CD4-positive, alpha-beta T cell treated with Interleukin-6 for 4 hours (primary cell): ENCODE measurements at regions not wholly inside any gene's neighbourhood (a gene's known extent, or its start where the extent isn't known, plus 50 kb on each side); places are given as distances from the start of the nearest gene placed in this dataset.
A peak's percentile ranks its signal among the peaks of the same experiment; 100 is the strongest.

ENCODE experiments used
- DNase-seq: peaks from one replicate; pipeline ENCODE4 v3.0.0-alpha.2; 2020; ENCODE audit warnings: mixed read lengths

DNA sequence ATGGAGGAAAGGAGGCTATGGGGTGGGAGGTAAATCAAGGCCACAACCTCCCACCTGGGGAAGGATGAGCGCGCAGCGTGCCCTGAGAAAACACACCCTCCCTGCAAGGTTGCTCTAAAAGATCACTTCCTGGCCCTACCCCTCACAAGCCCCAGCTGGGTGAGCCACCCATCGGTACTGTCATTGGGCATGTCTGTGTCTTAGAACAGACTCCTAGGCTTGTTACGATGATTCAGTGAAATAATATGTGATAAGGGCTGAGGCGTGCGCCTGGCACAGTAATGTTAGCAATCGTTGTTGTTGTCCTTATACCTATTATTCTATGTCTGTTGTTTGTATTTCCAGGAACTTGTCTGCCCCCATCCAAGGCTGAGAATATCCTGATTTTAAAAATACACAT lies 175.1 kb downstream of the ZFP36L2 start:
- DNase-seq: peak; percentile 69

DNA sequence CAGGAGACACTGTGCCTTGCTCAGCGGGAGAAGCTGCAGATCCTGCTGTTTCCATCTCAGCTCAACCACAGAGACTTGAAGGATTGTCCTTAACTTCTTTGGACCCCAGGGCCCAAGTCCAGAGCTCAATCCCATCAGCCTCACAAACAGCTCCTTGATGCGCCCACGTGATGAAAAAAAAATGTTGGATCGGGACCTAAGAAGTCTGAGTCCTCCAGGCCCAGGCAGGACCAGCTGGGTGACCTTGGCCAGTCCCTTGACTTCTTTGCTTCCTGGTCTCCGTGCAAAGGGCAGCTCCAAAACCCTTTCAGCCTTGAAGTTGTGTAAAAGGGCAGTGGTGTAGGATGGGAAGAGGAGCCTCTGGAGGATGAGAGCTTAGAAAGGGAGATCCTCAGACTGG lies 175.5 kb downstream of the ZFP36L2 start:
- no peak for DNase-seq

DNA sequence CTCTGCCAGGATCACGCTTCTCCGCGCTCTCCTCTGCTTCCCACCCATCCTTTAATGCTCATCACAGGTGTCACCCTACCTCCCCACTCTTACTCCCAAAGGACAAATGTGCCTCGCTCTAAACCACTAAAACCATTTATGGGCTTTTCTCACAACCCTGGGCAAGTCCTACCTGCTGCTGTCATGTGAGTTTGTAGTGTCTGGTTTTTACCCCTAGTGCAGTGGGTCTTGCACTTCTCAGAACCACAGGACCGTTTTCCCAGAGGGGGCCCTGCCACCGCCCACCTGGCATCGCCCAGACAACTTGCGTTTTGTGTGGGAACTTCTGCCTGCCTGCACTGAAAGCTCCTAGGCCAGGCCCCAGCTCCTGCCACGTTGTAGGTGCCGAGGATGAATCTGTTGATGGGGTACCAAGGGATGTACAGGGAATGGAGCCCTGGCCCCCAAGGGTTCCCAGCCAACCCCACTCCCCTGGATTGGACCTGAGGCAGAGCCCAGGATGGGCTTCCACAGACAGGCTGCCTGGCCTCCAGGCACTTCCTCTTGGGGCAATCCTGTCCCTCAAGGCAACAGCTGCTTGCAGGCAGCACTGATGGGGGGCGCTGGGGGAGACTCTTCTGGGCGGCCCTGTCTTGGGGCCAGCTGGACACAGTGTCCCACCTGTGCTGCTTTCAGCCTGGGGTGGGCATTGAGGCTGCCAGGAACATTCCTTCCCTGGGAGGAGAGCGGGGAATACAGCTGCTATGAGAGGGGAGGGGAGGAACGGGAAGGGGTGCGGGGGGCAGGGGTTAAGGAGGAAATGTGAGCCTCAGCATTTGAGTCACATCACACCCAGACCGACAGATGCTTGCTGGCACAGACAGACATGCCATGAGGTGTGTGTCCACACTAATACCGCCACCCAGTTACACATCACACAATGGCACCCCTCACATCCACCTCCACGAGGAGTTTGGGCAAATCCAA lies 176.3 kb downstream of the ZFP36L2 start:
- DNase-seq: no peak

DNA sequence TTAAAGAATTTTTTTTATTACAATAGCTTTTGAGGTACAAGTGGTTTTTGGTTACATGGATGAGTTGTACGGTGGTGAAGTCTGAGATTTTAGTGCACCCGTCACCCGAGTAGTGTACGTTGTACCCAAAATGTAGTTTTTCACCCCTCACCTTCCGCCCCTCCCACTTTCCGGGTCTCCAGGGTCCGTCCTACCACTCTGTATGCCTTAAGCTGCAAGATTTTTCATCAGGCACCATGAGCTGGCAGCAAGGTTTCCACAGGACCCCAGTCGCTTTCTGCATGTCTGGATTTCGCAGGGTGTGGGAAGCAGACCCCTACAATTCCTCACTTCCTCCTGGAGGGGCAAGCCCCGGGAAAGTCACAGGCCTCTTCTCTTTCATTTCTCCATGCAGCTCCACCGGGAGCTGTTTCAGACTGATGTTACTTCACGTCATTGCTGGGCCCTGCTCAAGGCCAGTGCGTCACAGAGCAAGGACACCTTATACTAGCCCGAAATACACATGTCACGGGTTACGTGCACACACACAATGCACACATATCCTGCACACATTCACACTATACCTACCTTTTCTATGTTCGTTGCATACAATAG lies 179.1 kb downstream of the ZFP36L2 start:
- DNase-seq: no peak

DNA sequence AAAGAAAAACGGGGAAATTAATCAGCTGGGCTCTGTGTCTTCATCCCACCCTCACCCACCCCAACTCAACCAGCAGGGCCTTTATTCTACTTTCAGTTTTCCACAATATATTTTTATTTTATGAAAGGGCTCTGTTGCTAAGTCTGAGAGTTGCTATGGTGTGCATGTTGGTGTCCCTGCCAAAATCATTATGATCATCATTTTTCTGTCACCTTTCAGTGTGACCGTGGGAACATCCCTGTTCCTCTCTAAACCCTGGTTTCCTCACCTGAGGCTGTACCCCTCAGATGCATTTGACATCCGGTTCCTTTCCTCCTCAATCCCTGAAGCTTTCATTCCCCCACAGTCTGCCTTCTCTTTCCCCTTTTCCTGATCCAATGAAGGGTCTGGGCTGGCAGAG lies 180.5 kb downstream of the ZFP36L2 start:
- DNase-seq: no peak

DNA sequence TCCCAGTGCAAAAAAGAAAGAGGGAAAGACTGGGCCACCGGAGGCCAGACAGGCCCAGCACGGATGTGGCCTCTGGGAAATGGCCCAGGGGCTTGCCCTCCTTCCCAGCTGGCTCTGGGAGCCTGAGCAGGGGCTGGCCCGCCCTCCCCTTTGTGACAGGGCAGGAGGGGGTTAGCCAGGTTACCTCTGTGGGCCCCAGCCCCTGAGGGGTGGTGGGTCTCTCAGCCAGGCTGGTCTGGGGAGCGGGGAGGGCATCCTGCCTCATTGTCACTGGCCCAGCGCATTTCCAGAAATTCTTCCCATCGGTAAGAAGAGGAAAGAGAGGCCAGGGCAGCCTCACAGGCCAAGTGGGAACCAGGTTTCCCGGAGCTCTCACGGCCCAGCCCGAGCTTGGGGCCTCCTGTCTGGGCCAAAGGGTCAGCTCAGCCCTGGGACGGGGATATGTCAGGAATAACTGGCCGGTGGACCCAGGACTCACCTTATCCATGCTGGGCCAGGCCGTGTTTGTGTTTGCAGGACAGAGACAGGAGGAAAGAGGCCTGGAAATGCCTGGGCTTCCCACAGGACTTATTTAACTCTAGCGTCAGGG lies 182.2 kb downstream of the ZFP36L2 start:
- DNase-seq: no peak

DNA sequence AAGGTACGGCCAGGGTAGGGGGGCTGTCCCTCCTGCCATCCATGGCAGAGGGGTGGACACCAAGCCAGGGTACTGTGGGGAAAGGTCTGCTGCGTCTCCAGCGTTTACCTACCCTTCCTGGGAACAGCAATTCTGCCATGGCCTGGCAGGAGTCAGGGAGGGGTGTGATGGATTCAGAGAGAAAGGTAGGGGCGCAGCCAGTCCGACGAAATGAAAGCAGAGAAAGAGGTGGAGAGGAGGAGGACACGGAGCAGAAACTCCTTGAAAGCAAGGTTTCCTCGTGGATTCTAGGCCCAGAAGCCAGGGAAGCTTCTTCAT lies 182.9 kb downstream of the ZFP36L2 start:
- DNase-seq: no peak

DNA sequence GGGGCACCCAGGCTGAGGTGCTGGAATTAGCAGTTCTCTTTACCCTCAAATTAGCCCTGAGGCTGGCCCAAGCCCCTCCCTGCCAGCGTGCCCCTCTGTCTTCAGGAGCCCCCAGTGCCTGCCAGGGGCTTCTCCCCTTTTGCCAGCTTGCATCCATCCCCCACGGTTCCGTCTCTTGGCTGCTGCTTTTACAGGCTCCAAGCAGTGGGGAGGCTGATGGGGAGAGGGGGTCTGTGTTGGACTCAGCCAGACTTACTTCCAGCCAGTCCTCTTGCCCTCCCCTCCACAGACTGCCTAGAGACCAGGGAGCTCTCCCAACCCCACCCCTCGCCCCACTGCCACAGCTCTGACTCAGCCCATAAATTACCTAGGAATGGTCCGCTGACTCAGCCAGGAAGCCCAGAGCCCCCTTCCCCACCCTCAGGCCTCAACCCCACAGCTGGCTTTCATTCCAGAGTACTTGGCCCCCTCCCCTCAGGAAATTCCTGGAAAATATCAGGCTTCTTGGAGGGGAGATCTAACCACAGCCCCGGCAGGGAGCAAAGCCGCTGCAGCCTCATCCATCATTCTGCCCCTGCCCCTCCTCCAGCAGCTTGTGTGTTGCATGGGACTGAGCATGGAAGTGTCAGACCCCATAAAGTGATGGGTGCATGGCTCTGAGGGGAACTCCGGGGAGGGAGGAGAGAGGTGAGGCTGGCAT lies 184.6 kb downstream of the ZFP36L2 start:
- DNase-seq: no peak

DNA sequence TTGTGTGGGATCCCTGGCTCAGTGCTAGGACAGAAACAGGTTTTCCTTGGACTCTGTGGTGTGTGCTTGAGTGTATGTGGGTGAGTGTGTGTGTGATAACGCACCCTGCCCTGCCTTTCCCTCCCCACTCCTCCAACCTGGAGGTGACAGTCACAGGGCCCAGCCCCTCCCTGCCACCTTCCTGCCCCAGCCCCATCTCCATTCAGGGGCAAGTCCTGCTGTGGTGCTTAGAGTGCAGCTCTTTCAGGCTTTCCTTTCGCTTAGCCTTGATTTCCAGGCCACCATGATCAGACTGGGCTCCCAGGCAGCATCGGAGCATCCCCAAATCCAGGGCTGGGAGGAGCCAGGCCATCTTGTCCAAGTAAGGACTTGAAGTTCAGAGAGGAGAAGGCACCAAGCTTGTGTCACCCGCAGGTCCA lies 185.2 kb downstream of the ZFP36L2 start:
- no peak for DNase-seq

DNA sequence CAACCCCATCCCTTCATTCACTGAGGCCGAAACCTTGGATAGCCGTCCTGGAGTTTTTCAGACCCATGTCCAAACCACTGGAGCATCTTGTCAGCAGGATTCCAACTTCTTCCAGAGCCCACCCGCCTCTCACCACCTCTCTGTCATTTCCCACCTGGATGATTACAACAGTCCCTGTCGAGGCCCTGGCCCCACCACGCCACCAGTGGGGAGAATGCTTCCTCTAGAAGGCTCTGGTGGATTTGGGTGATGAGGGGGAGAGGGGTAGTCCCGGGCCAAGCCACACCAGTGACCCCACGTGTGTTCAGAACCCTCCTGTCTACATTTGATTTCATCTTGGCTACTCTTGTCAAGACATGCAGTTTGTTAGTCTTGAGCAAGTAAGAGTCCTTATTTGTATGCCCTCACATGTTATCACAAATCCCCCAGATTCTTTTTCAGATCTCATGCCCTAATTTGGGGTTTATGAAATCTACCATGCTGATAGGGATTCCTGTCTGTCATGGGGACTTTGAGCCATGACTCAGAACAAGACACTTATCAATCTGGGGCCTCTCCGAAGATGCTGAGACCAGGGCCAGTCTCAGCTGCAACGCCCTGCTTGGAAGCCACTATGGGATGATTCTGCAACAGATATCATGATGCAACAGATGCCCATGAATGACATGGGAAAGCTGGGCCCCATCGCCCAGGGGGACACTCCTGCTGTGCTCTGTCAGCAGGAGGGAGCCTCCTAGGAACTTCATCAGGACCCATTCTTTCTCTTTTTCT lies 186.1 kb downstream of the ZFP36L2 start:
- no peak for DNase-seq

DNA sequence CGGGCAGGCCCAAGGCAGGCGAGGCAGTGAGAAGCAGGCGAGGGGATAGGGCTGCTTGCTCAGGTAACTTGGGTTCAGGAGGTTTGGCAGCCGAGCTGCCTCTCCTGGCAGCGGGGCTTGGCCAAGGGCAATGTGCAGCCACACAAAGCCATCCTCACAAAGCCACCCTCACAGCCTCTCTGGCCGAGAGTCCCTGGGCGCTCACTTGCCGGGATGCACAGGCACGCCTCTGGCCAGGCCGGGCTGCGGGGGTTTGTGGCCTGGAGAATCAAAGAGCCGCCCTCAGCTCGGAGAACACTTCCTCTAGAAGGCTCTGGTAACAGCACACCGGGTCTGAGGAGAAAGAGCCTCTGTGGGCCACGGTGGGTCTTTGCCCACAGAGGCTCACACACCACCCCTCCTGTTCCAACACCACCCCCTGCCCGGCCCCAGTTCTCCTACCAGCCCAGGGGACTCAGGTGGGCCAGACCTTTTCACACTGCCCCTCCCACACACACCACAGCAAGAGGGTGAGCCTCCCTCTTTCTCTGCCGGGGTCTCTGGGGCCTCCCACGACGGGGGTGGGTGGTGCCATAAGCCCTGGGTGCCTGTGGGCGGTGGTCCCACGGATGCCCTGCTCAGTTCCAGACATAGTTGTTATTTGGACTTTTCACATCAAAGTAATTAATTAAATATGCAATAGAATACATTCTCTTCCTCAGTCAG lies 186.9 kb downstream of the ZFP36L2 start:
- DNase-seq: no peak

DNA sequence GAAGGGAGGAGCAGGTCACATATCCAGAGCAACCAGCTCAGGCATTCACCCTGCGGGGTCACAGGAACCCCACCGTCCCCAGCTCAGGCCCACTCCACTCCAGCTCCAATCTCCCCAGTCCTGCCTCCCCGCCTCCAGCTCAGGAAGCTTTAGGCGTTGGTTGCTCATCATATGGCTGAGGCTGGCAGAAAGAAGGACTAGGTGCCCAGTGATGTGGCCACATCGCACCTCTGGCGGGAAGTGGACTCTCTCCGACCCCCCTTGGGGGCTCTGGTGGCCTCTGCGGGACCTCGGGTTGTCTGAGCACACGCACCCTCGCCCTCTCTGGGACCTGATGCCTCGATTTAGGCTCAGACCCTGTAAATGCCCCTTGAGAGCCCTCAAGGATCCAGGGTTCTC lies 187.7 kb downstream of the ZFP36L2 start:
- no peak for DNase-seq

DNA sequence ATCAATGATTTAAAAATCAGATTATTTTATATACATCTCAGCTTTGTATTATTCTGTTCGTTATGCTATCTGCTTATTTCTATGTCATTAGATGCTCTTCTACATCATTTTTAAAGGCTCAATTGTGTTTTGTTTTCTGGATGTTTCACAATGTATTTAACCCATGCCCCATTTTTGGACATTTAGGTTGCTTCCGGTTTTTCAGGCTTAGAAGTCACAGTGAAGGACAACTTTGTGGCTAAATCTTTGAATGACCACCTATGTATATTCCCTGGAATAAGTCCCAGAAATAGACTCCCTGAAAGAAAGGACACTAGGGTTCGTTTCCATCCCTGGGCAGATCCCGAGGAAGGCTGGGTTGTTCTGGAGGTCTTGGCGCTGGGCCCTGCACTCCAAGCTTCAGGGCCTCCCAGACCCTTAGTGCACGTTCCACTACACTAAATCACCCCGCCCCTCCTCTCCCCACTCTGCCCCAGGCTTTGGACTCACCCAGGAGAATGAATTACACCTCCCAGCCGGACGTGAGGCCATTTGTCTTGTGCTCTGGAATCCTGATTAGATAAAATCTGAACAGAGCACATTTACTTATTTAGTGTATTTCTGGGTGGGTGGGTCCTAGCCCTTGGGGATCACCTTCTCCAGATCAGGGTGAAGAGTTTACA lies 188.2 kb downstream of the ZFP36L2 start:
- DNase-seq: no peak

DNA sequence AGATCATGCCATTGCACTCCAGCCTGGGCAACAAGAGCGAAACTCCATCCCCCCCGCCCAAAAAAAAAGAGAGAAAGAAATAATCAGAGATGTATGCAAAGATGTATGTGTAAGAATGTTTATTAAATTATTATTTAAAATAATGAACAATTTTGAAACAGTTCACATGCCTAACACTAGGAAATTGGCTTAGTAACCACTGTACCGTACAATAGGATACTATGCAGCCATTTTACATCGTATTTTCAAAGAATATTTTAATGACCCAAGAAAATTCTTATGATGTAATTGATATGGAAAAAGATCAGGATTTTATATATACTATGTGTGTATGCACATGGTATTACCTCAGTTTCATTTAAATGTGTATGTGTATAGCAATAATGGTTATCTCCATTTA lies 190.5 kb downstream of the ZFP36L2 start:
- no peak for DNase-seq

DNA sequence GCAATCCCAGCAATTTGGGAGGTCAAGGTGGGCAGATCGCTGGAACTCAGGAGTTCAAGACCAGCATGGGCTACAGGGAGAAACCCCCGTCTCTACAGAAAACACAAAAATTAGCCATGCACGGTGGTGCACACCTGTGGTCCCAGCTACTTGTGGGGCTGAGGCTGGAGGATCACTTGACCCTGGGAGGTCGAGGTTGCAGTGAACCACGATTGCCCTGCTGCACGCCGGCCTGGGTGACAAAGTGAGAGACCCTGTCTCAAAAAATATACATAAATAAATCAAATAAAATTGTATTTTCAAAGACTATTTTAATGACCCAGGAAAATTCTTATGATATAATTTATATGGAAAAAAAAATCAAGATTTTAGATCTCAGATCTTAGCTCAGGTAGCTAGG lies 191.5 kb downstream of the ZFP36L2 start:
- no peak for DNase-seq

DNA sequence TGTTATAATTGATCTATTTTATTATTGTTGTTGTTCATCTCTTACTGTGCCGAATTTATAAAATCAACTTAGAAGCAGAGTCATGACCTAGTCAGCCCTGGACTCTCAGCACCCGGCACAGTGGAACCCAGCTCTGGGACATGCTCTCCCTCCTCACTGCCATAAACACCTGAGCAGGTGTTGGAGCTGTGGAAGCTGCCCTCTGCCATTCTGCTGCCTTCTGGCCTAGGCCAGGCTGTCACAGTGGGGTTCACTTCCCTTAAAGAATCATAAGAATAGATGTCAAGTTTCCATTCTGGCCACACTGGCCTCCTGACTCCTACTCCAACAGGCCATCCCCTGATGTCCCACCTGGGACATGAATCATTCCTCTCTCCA lies 192.2 kb downstream of the ZFP36L2 start:
- no peak for DNase-seq

DNA sequence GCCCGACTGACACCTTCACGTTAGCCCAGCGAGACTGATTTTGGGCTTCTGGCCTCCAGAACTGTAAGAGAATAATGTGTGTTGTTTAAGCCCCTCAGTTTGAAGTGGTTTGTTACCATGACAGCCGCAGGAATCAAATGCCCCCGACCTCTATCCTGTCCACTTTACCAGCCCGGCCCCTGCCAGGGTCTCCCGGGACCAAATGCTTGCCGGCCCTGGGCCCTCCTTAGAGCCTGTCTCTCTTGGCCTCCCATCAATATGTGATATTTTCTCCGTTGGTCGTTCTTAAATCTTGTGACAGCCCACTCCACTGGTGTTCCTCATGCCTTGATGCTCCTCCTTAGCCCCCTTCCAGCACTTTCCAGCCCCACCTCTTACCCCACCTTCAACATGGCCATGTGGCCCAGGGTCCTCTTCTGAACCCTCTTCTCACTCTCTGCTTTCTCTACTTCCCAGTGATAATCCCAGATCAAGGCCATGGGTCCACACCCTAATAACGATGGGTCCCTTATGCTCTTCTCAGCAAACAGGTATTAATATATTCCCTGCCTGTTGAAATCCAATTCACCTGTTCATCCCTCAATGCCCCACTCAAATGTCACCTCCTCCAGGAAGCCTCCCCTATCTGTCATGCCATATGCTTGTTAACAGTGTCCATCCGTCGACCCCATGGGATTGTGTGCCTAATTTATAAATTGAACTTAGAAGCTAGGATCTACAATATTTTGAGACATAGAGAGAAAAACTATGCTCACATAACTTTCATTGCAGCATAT lies 192.8 kb downstream of the ZFP36L2 start:
- DNase-seq: no peak

DNA sequence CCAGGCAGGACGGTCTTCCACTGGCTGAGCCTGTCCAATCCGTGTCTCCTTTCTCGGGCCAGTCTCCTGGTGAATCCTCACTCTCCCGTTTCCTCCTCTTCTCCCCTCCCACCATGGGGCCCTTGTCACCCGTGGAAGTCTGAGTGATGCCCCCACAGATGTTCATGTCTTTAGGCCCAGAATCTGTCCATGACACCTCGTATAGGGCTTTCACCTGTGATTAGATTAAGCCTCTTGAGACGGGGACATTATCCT lies 193.5 kb downstream of the ZFP36L2 start:
- DNase-seq: no peak

DNA sequence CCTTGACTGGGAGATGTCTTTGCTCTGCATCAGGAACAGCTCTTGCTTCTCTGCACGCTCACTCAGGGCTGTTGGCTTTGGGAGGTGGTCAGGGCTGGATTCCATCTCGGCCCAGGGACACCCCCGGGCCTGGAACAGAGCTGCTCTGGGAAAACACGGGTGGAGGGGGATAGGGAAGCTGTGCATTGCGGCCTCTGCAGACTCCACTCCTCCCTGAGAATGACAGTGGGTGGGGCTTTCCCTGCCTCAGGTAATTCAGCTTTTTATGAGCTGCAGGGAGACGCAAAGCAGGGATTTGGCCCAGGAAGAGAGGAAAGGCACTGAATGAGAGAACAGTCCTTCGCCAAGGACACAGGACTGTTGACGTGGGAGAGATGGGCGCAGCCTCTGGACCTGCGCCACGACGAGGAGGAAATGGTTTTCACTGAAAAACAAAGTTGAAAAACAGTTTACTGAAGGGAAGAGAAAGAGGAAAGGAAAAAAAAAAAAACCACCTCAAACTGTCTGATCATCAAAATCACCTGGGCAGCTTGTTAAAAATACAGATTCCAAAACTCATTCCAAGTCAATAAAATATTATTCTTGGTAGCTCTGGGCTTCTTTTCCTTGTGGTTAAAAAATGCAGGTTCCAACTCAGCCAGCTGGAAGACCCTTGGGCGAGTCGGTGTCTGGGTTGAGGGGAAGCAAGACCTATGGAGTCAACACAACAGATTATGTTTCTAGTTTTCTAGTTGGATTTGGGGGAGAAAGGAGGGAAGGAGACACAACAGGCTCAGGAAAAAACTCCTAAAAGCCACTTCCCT lies 194.0 kb downstream of the ZFP36L2 start:
- peak; percentile 12 for DNase-seq
